ENCODE measurements at regions not wholly inside any gene's neighbourhood (a gene's known extent, or its start where the extent isn't known, plus 50 kb on each side); places are given as distances from the start of the nearest gene placed in this dataset.

DNA sequence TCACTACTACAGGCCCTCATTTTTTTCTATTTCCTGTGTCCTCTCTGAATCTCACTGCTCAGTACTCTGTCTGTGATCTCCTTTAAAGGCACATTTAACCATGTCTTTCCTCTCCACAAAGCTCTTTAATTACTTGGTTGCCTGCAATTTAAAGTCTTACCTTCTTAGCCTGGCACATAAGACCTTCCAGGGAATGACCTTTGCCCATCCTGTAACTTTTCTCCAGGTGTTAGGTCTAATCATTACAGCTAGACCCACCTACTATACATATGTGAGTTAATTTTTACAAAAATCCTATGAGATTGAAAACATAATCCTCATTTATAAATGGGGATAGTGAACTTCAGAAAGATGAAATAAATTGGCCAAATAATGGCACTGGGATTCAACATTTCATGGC is 244.1 kb upstream of the RHOBTB1 start:
- TF ChIP-seq, protein P1, sequence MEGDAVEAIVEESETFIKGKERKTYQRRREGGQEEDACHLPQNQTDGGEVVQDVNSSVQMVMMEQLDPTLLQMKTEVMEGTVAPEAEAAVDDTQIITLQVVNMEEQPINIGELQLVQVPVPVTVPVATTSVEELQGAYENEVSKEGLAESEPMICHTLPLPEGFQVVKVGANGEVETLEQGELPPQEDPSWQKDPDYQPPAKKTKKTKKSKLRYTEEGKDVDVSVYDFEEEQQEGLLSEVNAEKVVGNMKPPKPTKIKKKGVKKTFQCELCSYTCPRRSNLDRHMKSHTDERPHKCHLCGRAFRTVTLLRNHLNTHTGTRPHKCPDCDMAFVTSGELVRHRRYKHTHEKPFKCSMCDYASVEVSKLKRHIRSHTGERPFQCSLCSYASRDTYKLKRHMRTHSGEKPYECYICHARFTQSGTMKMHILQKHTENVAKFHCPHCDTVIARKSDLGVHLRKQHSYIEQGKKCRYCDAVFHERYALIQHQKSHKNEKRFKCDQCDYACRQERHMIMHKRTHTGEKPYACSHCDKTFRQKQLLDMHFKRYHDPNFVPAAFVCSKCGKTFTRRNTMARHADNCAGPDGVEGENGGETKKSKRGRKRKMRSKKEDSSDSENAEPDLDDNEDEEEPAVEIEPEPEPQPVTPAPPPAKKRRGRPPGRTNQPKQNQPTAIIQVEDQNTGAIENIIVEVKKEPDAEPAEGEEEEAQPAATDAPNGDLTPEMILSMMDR (IDR thresholded peaks at IDR 0.05): no peak
- TF ChIP-seq POLR2A (IDR thresholded peaks at IDR 0.05): no peak
